OCI-LY1 (cell line): ENCODE measurements at regions not wholly inside any gene's neighbourhood (a gene's known extent, or its start where the extent isn't known, plus 50 kb on each side); places are given as distances from the start of the nearest gene placed in this dataset.
"Not testable (repeated sequence)": the region's sequence is repeated elsewhere in the genome, so short reads cannot be mapped to it uniquely, and the experiment has no call there.

Experiments used
- H2AFZ ChIP-seq: fragments of 200-600 bp; sonication (generic), shearing (Covaris generic); 2 replicates; pipeline ENCODE4 v1.6.0; 2014; ENCODE audit warnings: antibody characterized with exemption, mild to moderate bottlenecking, low read length
- H3F3A ChIP-seq: fragments of 200-600 bp; sonication (generic), shearing (Covaris generic); 2 replicates; pipeline ENCODE4 v1.6.0; 2014; ENCODE audit warnings: mild to moderate bottlenecking, antibody characterized with exemption, low read length, moderate library complexity; ENCODE audit not compliant: insufficient read depth
- H3K27ac ChIP-seq: fragments of 200-600 bp; sonication (generic); 2 replicates; pipeline ENCODE4 v1.5.1; 2014; ENCODE audit warnings: low read length, mixed run types, mild to moderate bottlenecking, low read depth; ENCODE audit not compliant: poor library complexity, severe bottlenecking
- H3K27me3 ChIP-seq: fragments of 200-600 bp; sonication (generic); 2 replicates; pipeline ENCODE4 v1.6.0; 2014; ENCODE audit warnings: antibody characterized with exemption, mild to moderate bottlenecking, low read length, moderate library complexity; ENCODE audit not compliant: insufficient read depth
- H3K36me3 ChIP-seq: fragments of 200-600 bp; sonication (generic); 2 replicates; pipeline ENCODE4 v1.6.1; 2014; ENCODE audit warnings: mild to moderate bottlenecking, antibody characterized with exemption, low read length, moderate library complexity, mixed read lengths; ENCODE audit not compliant: insufficient read depth
- H3K4me1 ChIP-seq: fragments of 200-600 bp; sonication (generic); 2 replicates; pipeline ENCODE4 v1.5.1; 2014; ENCODE audit warnings: mild to moderate bottlenecking, low read length, moderate library complexity; ENCODE audit not compliant: insufficient read depth, severe bottlenecking
- H3K4me2 ChIP-seq: fragments of 200-600 bp; sonication (generic), shearing (Covaris generic); 2 replicates; pipeline ENCODE4 v1.6.1; 2014; ENCODE audit warnings: low read length
- H3K4me3 ChIP-seq: fragments of 200-600 bp; sonication (generic); 2 replicates; pipeline ENCODE4 v1.5.1; 2014; ENCODE audit warnings: low read length, low read depth, mild to moderate bottlenecking, mixed read lengths; ENCODE audit not compliant: poor library complexity, severe bottlenecking
- H3K79me2 ChIP-seq: fragments of 200-600 bp; shearing (Covaris generic); 2 replicates; pipeline ENCODE4 v1.6.1; 2016; ENCODE audit warnings: mixed run types, low read length, mixed read lengths; ENCODE audit not compliant: insufficient read depth
- H3K9ac ChIP-seq: fragments of 200-600 bp; sonication (generic), shearing (Covaris generic); 2 replicates; pipeline ENCODE4 v1.6.1; 2014; ENCODE audit warnings: mild to moderate bottlenecking, low read length, mixed read lengths
- H3K9me2 ChIP-seq: fragments of 200-600 bp; sonication (generic), shearing (Covaris generic); 2 replicates; pipeline ENCODE4 v1.6.1; 2014; ENCODE audit warnings: low read depth, mild to moderate bottlenecking, low read length, mixed read lengths
- H3K9me3 ChIP-seq: fragments of 200-600 bp; shearing (Covaris generic); 2 replicates; pipeline ENCODE4 v1.6.1; 2014; ENCODE audit warnings: low read length, mixed read lengths
- H4K20me1 ChIP-seq: fragments of 200-600 bp; sonication (generic), shearing (Covaris generic); 2 replicates; pipeline ENCODE4 v1.6.0; 2016; ENCODE audit warnings: mild to moderate bottlenecking, low read length; ENCODE audit not compliant: insufficient read depth
- EZH2 ChIP-seq: fragments of 200-600 bp; sonication (generic), shearing (Covaris generic); IDR thresholded peaks from 2 replicates; pipeline ENCODE4 v1.8.0; 2017; ENCODE audit warnings: borderline replicate concordance, mixed run types, mild to moderate bottlenecking, antibody characterized with exemption, low read length, moderate library complexity, mixed read lengths
- TF ChIP-seq, protein P1 (sequence below): fragments of 200-600 bp; sonication (generic), shearing (Covaris generic); IDR thresholded peaks from 2 replicates; pipeline ENCODE4 v1.5.1; 2017; ENCODE audit warnings: mild to moderate bottlenecking, antibody characterized with exemption, low read length, moderate library complexity, mixed read lengths

DNA sequence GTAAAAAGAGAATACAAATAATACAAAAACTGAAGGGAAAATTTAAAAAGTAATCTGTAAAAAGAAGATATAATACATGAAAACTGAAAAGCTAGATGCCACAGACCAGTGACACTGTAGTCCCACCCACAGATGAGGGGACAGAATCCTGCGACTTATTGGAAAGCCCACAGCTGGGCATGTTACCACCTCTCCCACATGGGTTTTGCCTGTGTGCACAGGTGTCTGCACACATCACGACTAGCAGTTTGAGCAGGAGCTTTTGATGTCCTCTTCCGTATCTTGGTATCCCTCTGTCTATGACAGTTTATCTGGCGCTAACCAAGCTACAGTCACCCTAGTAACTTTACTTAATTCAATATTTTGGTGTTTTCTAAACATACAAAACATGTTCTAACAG, 291.1 kb upstream of the EXOC2 start:
- Histone ChIP-seq H4K20me1 (no peaks in the 10 kb centered on the region), H3K36me3 (no peaks in the 10 kb centered on the region), H3K79me2 (no peaks in the 10 kb centered on the region), H3F3A (no peaks in the 10 kb centered on the region), H3K9ac (no peak overlapping the region), H3K9me3 (no peaks in the 10 kb centered on the region), H3K27me3 (no peaks in the 10 kb centered on the region), H3K4me1 (no peaks in the 10 kb centered on the region), H3K9me2 (no peaks in the 10 kb centered on the region), H2AFZ (no peak overlapping the region), H3K4me3 (no peak overlapping the region), H3K4me2 (no peak overlapping the region), H3K27ac (no peak overlapping the region)
- TF ChIP-seq EZH2 = no peak
- TF ChIP-seq, protein P1, sequence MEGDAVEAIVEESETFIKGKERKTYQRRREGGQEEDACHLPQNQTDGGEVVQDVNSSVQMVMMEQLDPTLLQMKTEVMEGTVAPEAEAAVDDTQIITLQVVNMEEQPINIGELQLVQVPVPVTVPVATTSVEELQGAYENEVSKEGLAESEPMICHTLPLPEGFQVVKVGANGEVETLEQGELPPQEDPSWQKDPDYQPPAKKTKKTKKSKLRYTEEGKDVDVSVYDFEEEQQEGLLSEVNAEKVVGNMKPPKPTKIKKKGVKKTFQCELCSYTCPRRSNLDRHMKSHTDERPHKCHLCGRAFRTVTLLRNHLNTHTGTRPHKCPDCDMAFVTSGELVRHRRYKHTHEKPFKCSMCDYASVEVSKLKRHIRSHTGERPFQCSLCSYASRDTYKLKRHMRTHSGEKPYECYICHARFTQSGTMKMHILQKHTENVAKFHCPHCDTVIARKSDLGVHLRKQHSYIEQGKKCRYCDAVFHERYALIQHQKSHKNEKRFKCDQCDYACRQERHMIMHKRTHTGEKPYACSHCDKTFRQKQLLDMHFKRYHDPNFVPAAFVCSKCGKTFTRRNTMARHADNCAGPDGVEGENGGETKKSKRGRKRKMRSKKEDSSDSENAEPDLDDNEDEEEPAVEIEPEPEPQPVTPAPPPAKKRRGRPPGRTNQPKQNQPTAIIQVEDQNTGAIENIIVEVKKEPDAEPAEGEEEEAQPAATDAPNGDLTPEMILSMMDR = no peak

DNA sequence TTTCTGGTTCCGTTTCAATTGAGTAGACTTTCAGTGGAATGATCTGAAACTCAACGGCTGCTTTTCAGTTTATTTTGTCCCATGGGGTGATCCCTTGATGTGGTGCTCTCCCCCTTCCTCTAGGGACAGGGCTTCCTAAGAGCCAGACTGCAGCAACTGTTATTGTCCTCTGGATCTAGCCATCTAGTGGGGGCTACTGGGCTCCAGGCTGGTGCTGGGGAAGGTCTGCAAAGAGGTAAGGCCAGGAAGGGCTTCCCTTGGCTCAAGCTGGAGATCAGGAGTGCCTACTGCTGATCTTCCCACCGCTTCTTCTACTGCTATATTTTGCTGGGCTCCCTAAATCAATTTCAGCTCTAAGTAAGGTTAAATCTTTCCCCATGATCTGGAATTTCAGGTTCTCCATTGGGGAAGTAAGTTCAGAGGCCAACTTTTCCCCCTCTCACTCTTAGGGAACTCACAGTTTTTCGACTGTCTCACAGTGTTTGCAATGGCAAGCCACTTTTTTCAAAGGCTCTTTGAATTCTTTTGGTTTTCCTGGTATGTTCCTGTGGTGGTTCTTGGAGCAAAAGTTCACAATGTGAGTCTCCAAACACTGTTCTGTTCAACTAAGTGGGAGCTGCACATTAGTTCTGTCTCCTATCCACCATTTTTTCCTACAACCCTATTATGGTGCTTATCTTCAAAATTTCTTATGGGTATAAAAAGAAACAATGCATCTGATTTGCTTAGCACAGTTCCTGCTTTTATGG, 286.2 kb upstream of the EXOC2 start:
- H2AFZ ChIP-seq = no peak overlapping the region
- no peaks in the 10 kb centered on the region for H3K9me3 ChIP-seq
- H3K4me2 ChIP-seq = no peak overlapping the region
- no peaks in the 10 kb centered on the region for H3K4me1 ChIP-seq
- H3K79me2 ChIP-seq = no peaks in the 10 kb centered on the region
- no peak overlapping the region for H3K4me3 ChIP-seq
- no peak overlapping the region for H3K9ac ChIP-seq
- H3K27ac ChIP-seq = no peak overlapping the region
- no peaks in the 10 kb centered on the region for H3K9me2 ChIP-seq
- H4K20me1 ChIP-seq = no peaks in the 10 kb centered on the region
- TF ChIP-seq, protein P1 = no peak
- TF ChIP-seq EZH2 = no peak
- no peaks in the 10 kb centered on the region for H3F3A ChIP-seq
- no peaks in the 10 kb centered on the region for H3K27me3 ChIP-seq
- H3K36me3 ChIP-seq = no peaks in the 10 kb centered on the region

DNA sequence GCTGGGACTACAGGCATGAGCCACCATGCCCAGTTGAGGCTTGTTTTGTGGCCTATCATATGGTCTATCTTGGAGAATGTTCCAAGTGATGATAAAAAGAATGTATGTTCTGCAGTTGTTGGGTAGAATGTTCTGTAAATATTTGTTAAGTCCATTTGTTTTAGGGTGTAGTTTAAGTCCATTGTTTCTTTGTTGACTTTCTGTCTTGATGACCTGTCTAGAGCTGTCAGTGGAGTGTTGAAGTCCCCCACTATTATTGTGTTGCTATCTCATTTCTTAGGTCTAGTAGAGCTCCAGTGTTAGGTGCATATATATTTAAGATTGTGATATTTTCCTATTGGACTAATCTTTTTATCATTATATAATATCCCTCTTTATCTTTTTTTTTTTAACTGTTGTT, 284.3 kb upstream of the EXOC2 start:
- H3K27me3 ChIP-seq, H4K20me1 ChIP-seq, H3K9me2 ChIP-seq, H3F3A ChIP-seq, H3K9me3 ChIP-seq, H3K4me1 ChIP-seq, H2AFZ ChIP-seq, H3K36me3 ChIP-seq, H3K79me2 ChIP-seq, H3K27ac ChIP-seq, H3K4me2 ChIP-seq, H3K4me3 ChIP-seq, H3K9ac ChIP-seq: not testable (repeated sequence)
